Activated gamma-delta T cell treated with Interleukin-2 at 50 U/mL for 16 hours (primary cell): ENCODE measurements at regions not wholly inside any gene's neighbourhood (a gene's known extent, or its start where the extent isn't known, plus 50 kb on each side); places are given as distances from the start of the nearest gene placed in this dataset.
"Not testable (repeated sequence)": the region's sequence is repeated elsewhere in the genome, so short reads cannot be mapped to it uniquely, and the experiment has no call there.

Experiments
- DNase-seq: peaks from one replicate; pipeline ENCODE4 v3.0.0-alpha.2; 2020

DNA sequence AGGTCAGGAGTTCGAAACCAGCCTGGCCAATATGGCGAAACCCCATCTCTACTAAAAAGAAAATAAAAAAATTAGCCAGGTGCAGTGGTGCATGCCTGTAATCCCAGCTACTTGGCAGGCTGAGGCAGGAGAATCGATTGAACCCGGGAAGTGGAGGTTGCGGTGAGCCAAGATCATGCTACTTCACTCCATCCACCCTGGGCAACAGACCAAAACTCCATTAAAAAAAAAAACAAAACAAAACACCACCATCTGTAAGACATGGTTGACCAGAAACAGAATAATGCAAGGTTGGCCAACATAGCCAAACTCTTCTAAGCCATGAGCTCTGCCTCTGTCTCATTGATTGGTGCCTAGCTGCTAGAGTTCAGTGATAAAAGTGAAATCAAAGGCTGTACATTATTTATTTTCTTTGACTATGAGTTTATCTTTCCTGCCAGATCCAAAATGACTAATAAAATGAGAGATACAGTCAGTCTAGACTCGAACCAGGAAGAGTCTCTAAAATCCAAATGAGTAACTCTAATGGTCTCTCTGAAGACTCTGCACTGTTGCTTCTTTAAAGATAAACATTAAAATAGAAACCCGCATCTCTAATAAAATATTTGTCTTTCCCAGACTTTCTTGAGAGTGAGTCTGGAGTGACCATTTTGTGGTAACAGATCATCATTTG, 404.7 kb downstream of the DAD1 start:
- DNase-seq: no peak

DNA sequence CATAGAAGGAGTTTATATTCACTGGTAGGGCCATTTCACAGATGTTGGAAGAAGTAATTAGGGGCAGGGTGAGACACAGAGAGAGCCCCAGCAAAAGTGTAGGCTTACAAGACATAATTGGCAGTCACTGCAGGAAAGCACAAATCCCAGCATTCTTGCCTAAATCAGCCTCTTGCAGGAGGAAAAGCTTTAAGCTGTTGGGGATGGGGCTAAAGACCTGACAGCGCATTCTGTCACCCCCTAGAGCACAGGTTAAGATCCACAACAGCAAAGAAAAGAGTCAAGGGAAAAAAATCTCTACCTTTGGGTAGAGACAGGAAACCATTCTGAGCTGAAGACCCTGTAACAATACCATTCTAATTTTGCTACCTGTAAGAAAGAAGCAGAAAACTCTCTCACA, 409.0 kb downstream of the DAD1 start:
- DNase-seq: no peak

DNA sequence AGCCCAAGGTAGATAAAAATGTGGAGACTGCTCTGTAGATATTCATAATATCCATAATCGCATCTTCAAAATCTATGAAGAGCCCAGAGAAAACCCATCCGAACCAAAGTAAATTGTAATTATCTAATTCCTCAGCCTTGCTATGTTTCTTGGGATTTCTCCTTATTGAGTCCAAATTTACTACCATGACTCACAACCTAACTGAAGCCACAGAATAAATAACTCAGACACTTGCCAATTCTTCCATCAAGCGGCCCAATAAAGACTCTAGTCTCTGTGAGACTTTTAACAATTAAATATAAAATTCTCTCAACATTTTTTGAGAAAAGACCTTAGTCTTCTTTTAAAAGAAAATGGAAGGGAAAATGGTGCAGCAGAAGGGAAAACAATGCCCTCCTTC, 409.8 kb downstream of the DAD1 start:
- DNase-seq: no peak

DNA sequence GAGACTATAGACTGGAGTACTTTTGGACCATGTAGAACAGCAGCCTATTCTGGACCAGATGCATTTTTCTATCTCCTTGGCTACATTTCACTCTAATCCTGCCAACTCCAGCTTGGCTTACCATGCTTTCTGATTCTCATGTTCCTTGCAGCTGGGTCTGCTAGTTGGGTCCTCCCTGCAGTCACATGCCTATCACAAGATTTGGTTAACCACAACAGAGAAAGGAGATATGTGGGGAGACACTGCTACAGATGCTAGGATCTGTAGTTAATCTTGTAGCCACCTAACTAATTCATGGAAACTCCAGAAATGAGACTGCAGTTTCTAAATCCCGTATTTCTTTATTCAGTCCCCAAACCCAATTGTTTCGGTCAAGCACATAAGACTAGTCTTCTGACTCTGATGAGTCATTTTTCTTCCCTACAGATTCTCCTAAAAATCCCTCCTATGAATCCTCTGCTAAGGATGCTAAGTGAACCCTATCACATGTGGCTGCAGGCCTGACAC, 410.6 kb downstream of the DAD1 start:
- no peak for DNase-seq

DNA sequence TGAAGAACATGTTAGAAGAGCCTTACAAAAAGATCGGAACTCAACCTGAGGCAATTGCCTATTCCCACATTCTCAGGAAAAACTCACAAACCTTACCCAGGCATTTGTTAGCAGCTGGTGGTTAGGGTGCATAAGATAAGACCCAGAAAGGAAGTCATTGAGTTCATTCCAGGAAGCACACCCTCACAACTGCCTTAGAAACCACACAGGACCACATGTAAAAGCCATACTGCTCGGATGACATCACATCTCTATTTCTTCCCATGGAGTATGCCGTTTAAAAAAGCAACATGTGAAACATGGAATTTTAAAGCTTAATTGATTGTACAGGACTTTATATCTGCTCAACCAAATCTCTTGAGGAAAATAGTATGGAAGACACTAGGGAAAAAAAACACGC, 411.2 kb downstream of the DAD1 start:
- peak; percentile 5 for DNase-seq

DNA sequence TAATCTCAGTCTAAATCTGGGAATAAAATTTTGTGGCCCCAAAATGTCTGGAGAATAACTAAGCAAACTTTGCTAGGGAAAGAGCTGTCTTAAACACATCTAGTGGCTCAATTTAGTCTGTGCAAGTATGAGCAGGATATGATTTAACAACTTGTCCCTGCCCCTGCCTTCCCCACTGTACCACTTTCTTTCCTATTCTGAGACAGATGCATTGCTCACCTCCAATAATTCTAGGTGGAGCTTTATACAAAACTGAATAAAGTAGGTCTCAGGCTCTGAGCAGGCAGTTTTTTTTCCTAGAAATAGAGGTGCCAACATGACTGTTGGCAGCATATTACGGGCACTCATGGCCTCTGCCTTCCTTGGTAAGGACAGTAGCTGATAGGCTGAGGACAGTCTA, 412.1 kb downstream of the DAD1 start:
- DNase-seq: no peak

DNA sequence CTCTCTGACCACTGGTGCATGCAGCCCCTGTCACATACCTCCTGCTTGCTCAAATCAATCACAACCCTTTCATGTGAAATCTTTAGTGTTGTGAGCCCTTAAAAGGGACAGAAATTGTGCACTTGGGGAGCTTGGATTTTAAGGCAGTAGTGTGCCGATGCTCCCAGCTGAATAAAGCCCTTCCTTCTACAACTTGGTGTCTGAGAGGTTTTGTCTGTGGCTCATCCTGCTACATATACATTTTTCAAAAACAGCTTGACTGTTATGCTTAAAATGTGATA, 413.8 kb downstream of the DAD1 start:
- not testable (repeated sequence) for DNase-seq

DNA sequence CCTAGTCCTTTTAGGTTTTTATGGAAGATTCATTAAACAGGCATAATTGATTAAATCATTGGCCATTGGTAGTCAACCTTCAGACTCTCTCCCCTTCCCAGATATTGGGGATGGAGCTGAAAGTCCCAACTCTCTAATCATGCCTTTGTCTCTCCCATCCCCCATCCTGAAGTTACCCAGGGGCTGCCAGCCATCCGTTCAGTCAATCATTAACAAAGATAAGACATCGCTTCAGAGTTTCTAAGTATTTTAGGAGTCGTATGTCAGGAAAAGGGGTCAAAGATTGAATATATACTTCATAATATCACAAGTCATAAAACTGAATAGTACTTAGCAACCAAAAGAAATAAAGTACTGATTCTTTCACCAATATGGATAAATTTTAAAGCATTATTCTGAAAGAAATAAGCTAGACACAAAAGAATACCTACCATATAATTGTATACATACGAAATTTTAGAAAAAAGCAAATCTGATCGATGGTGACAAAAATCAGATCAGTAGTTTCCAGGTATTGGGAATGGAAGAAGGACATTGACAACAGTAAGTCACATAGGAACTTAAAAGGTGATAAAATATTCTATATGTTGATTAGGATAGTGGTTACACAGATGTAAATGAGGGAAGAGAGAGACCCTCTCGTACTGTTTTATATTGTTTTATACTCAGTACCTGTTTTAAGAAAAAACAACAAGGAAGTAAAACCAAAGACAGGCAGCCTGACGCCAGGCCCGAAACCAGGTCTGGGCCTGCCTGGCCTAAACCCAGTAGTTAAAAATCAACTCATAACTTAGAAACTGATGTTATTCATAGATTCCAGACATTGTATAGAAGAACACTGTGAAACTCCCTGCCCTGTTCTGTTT, 414.4 kb downstream of the DAD1 start:
- no peak for DNase-seq

DNA sequence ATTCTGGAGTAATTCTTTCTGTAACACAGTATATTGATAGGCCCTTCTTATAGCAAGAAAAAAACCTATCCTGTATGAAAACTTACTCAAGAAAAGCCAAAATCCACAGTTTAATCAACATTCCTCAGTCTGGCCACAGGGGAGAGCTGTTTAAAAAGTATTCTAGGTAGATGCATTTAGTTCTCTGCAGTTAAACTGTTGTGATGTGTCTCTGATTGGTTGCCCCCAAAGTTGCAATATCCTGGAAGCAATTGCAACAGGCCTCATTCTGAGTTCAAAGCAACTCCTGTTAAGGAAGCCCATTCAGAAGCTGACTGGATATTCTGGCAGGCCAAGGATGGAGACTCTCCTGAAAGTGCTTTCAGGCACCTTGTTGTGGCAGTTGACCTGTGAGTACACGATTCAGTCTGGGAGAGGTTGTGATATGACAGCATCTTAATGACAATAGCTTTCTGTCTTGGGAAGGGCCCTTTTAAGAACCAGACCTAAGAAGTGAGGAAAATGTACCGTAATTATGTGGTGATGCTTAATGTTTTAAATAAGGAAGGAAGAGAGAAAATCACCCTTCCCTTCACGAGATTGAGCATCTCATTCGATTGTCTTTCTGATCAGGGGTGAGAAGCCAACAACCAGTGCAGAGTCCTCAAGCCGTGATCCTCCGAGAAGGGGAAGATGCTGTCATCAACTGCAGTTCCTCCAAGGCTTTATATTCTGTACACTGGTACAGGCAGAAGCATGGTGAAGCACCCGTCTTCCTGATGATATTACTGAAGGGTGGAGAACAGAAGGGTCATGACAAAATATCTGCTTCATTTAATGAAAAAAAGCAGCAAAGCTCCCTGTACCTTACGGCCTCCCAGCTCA, 420.7 kb downstream of the DAD1 start:
- DNase-seq: no peak

DNA sequence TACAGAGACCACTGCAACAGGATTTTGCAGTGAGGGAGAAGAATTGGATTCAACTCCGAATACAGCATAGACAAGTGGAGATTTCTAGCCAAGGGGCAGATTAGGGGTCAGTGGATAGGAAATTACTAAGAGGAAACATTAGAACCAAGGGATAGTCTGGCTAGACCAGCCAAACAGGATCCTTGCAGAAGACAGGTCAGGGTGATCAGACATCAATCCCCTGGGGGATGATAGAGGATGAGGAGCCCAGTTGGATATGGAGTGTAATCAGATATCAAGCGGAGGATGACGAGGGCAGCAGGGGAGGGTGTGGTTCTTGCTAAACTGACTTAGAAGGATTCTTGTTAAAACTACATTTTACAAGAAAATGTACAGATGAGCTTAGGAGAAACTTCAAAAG, 424.4 kb downstream of the DAD1 start:
- DNase-seq: no peak

DNA sequence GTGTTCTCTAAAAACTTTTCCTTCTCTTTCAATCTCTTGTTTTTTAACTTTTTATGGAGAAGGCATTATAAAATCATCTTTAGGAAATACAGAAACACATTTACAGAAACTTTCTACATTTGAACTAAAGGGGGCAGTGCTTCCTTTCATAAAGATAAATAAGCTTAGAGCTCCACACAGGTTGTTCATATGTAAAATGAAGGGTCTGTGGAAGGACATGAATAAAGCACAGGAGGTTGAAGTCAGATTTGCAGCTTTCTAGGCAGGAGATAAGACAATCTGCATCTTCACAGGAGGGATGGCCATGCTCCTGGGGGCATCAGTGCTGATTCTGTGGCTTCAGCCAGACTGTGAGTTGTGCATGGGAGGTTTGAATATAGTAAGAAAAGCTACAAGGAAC, 426.0 kb downstream of the DAD1 start:
- no peak for DNase-seq

DNA sequence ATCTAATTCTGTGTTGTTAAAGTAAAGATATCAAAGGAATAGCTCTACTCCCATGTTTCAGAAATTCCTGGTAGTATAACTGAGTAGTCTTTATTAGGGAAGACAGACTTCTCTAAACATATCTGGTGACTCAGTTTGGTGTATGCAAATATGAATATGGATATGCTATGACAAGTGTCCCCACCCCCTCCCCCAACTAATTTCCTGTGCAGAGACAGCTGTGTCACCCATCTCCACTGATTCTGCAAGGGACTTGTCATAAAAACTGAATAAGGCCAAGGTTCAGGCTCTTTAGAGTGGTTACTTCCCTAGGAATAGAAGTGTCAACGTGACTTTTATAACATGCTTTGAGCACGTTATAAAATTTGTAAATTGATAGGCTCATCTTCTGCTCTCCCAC, 429.1 kb downstream of the DAD1 start:
- no peak for DNase-seq

DNA sequence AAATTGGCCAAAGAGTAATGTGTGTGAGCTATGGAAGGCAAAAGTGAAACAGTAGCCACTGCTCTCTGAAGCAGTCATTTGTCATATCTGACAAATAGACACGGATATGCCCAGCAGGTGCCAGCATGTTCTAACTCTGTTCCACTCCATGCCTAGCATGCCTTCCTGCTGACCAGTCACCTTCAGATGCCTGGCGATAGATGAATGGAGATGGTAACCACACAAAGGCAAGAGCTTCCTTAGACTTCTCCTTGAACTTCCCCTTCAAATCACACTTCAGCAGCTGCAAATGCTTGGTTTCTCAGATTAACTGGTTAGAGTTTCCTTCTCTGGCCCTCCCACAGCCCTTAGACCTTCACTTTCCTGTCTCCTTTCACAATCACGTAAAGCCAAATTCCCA, 429.9 kb downstream of the DAD1 start:
- no peak for DNase-seq

DNA sequence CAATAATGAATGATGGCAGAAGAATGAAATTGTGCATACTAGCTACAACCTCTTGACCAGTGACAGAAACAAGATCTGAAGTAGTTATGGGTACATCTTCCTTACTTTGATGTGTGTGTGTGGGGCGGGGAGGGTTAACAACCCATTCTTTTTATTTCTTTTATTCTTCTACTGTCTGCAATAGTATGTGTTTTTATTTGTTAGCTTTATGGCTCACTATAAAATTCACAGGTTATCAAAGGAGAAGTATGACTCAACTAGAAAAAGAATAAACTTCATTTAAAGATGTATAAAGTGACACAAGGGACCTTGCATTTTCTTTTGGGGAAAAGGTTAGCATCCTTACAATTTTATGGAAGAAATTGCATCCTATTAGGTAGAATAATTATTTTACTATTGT, 430.5 kb downstream of the DAD1 start:
- no peak for DNase-seq

DNA sequence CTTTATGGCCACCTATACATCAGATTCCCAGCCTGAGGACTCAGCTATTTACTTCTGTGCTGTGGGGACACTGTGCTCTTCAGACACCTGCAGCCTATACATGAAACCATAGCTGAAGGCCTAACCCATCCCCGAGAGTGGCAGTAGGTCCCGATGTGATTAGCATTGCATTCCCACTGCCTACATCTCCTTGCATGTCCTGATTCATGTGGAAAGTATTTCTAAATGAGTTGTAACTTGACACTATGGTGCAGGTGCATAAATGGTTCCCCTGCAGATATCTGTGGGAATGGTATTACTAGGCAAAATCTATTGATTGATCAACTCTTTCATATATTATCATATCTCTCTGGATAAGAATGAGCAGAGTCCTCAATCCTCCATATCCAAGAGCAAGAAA, 433.5 kb downstream of the DAD1 start:
- no peak for DNase-seq

DNA sequence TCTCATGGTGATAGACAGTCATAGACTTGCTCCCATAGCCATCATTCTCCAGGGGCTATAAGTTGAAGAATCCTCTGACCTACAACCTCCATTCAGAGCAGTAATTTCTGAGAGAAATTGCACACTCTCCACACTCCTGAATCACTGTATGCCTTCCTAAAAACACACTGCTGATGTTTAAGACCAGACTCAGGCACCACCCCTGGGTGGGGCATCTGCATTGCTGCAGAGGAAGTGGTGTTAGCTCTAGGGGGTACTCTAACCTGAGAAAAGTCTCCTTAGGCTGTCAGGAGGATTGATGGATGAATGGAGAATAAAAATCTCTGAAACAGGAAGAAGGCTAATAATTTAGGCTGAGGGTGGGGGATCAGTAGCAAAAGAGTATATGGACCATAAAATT, 436.1 kb downstream of the DAD1 start:
- no peak for DNase-seq

DNA sequence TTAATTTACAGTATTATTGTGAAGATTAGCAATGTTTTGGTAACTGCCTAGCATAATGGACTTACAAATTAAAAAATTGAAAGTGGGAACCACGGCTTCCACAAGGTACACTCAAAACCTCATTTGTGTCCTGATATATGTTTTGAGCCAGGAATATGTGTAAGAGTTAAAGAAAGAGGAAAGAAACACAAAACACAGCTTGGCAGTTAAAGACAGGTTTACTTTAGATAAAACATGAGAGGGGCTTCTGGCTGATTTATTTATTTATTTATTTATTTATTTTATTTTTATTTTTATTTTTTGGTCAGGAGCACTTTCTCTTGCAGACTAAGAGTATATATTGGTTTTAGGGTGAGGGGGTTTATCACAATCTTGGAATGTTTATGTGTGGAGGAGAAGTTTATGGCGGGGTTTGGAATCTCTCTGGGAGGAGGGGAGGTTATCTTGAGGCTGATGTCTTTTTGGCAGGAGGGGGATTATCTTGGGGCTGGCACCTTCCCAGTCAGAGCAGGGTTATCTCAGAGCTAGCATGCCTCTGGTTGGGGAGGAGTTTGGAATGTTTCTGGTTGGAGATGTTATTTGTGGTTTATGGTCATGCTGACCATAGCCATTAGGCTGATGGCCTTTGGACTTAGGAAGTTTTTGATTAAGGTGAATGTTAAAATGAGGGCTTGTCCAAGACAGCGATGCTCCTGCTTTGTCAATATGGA, 436.7 kb downstream of the DAD1 start:
- DNase-seq: no peak

DNA sequence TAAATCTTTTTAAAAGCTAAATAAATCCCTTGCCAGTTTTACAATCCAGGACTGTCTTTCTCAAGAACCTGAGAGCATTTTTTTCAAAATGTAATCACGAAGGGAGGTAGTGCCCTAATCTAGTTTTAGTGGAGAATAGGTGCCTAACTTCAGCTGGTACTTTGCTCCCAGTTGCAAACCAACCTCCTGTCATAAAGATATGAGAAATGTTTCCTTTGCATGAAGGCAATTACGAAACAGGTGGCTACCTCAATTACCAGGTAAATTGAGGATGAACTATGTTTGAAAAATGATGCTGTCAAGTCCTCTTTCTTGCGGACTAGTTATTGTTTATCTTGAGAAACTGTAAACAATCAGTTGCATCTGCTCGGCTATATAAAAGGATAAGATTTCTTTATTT, 437.9 kb downstream of the DAD1 start:
- no peak for DNase-seq

DNA sequence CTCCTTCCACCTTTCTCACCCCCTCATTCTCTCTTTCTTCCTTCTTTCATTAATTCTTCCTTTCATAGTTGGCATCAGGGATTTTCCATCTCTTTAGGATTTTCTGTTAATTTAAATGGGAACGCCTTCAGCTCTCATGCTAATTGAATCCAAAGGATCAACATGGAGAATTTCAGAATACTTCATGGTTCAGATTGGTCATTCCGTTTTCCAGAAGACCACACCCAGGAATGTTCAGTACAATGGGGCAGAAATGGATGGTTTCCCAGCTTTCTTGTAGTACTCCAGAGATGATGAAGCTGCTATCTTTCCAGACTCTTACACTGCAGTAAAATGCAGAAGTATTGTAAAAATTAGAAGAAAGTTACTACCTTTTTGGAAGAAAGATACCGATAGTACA, 440.0 kb downstream of the DAD1 start:
- DNase-seq: no peak

DNA sequence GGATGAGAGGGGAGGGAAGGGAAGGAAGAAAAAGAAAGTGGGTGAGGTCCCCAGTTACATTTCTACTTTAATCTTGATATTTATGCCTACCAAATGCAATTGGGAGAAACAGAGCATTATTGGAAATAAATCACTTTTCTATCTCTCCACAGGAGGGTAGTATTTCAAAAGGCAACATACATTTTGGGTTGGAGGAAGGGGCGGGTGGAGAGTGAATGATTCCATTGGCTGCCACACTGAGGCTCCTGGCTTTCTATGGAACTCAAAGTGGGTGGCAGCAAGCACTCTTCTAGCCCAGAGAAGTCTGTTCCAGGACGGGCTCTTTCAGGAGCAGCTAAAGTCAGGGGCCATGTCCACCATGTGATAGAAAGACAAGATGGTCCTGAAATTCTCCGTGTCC, 441.3 kb downstream of the DAD1 start:
- DNase-seq: no peak

DNA sequence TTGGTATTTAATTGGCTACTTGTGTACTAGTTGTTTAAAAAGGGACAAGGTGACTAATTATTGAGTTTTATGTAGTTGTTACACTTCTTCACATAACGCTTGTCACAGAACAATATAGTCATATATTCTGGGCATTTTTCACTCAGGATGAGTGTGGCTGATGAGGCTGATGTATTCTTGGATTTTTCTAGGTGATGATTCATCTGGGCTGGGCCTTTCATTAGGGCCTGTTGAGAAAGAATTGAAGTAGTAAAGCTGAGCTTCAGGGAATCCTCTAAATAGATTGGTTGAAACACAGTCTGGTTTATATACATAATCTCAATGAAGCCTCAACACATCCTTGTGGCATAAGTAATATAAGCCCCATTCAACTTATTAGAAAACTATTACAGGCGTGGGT, 445.7 kb downstream of the DAD1 start:
- DNase-seq: no peak

DNA sequence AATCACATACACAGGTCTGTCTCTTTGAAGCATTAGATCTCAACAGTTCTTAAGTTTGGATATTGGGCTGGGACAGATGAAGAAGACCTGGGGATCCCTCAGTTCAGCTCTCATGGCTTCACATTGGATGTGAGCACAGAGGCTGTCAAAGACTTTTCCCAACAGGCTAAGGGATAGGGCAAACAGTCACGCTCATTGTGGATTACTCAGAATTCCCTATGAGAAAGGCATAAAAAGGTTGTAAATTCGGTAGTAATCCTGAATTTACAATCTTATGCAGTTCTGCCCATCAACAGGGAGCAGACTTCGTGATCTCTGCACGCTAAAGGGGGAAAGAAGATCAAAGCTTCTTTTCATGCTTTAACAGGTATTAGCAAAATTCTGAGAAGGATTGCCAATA, 448.4 kb downstream of the DAD1 start:
- no peak for DNase-seq
